Neural progenitor cell (in vitro differentiated cells): ENCODE measurements at regions not wholly inside any gene's neighbourhood (a gene's known extent, or its start where the extent isn't known, plus 50 kb on each side); places are given as distances from the start of the nearest gene placed in this dataset.

Experiments
- EZH2 ChIP-seq: fragments of 200-600 bp; sonication (generic); IDR thresholded peaks from 2 replicates; pipeline ENCODE4 v1.6.1; 2017; ENCODE audit warnings: antibody characterized with exemption, mild to moderate bottlenecking, moderate library complexity
- EZH2phosphoT487 ChIP-seq: fragments of 200-600 bp; sonication (generic); IDR thresholded peaks from 2 replicates; pipeline ENCODE4 v1.6.1; 2017; ENCODE audit warnings: antibody characterized with exemption
- TF ChIP-seq, protein P1 (sequence below): fragments of 200-600 bp; sonication (generic); IDR thresholded peaks from 2 replicates; pipeline ENCODE4 v1.5.1; 2017; ENCODE audit warnings: antibody characterized with exemption, mild to moderate bottlenecking

DNA sequence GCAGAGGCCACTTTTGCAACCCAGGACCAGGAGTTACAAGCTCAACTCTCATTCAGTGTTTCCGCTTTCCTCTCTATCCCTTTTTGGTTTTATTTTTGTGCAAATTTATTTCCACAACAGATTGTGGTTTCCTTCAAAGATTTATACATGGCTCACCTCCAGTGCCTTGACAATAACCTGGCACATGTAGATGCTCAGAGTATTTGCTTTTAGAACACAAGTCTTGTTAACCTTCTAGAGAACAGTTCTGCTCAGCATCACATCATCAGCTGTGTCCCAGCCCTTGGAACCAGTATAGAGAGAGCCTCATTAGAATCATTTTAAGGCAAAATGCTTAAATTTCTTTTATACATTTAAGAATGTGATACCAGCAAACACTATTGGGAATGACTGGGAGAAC, 133.7 kb downstream of the TENT5C start:
- TF ChIP-seq, protein P1, sequence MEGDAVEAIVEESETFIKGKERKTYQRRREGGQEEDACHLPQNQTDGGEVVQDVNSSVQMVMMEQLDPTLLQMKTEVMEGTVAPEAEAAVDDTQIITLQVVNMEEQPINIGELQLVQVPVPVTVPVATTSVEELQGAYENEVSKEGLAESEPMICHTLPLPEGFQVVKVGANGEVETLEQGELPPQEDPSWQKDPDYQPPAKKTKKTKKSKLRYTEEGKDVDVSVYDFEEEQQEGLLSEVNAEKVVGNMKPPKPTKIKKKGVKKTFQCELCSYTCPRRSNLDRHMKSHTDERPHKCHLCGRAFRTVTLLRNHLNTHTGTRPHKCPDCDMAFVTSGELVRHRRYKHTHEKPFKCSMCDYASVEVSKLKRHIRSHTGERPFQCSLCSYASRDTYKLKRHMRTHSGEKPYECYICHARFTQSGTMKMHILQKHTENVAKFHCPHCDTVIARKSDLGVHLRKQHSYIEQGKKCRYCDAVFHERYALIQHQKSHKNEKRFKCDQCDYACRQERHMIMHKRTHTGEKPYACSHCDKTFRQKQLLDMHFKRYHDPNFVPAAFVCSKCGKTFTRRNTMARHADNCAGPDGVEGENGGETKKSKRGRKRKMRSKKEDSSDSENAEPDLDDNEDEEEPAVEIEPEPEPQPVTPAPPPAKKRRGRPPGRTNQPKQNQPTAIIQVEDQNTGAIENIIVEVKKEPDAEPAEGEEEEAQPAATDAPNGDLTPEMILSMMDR, result no peak
- TF ChIP-seq EZH2 (no peak), EZH2phosphoT487 (no peak)
